ENCODE measurements at regions not wholly inside any gene's neighbourhood (a gene's known extent, or its start where the extent isn't known, plus 50 kb on each side); places are given as distances from the start of the nearest gene placed in this dataset.
"Not testable (repeated sequence)": the region's sequence is repeated elsewhere in the genome, so short reads cannot be mapped to it uniquely, and the experiment has no call there.

GRCh38 chr21:22818681-22819485 lies 1820.7 kb downstream of the NCAM2 start:
- H3K36me3 ChIP-seq (ENCODE audit: insufficient read depth, low read length); H3K9me3 ChIP-seq (ENCODE audit: control insufficient read depth, insufficient read depth, low read length); H3K9ac ChIP-seq (ENCODE audit: low read depth, low read length); H3K4me1 ChIP-seq (ENCODE audit: insufficient read depth, low read length): not testable (repeated sequence)

- Histone ChIP-seq H3K36me3 (ENCODE audit: insufficient read depth, low read length) (no peaks in the 10 kb centered on the region), H3K4me1 (ENCODE audit: insufficient read depth, low read length) (no peaks in the 10 kb centered on the region), H3K9me3 (ENCODE audit: control insufficient read depth, insufficient read depth, low read length) (no peaks in the 10 kb centered on the region), H3K9ac (ENCODE audit: low read depth, low read length) (no peak overlapping the region)
Measured at GRCh38 chr21:22827422-22827821, 1829.2 kb downstream of the NCAM2 start.

- Histone ChIP-seq H3K4me1 (ENCODE audit: insufficient read depth, low read length) (no peaks in the 10 kb centered on the region), H3K9me3 (ENCODE audit: control insufficient read depth, insufficient read depth, low read length) (peaks cover 12% of the 10 kb centered on the region; the same call in 1 of the 2 replicates), H3K9ac (ENCODE audit: low read depth, low read length) (no peak overlapping the region), H3K36me3 (ENCODE audit: insufficient read depth, low read length) (no peaks in the 10 kb centered on the region)
Measured at GRCh38 chr21:22842875-22843274, 1844.7 kb downstream of the NCAM2 start.

- Histone ChIP-seq H3K36me3 (ENCODE audit: insufficient read depth, low read length) (no peaks in the 10 kb centered on the region), H3K9me3 (ENCODE audit: control insufficient read depth, insufficient read depth, low read length) (no peaks in the 10 kb centered on the region), H3K4me1 (ENCODE audit: insufficient read depth, low read length) (no peaks in the 10 kb centered on the region), H3K9ac (ENCODE audit: low read depth, low read length) (no peak overlapping the region)
Measured at GRCh38 chr21:22855581-22855980, 1857.4 kb downstream of the NCAM2 start.

GRCh38 chr21:22871692-22872091 lies 1873.5 kb downstream of the NCAM2 start:
- no peaks in the 10 kb centered on the region for H3K9me3 ChIP-seq (ENCODE audit: control insufficient read depth, insufficient read depth, low read length)
- no peaks in the 10 kb centered on the region for H3K4me1 ChIP-seq (ENCODE audit: insufficient read depth, low read length)
- H3K36me3 ChIP-seq (ENCODE audit: insufficient read depth, low read length), result no peaks in the 10 kb centered on the region
- H3K9ac ChIP-seq (ENCODE audit: low read depth, low read length), result no peak overlapping the region

GRCh38 chr21:22880573-22880972 lies 1882.4 kb downstream of the NCAM2 start:
- Histone ChIP-seq H3K9ac (ENCODE audit: low read depth, low read length) (no peak overlapping the region), H3K36me3 (ENCODE audit: insufficient read depth, low read length) (no peaks in the 10 kb centered on the region), H3K9me3 (ENCODE audit: control insufficient read depth, insufficient read depth, low read length) (no peaks in the 10 kb centered on the region), H3K4me1 (ENCODE audit: insufficient read depth, low read length) (peaks cover 19% of the 10 kb centered on the region; the same call in 1 of the 2 replicates)

- Histone ChIP-seq H3K9me3 (ENCODE audit: control insufficient read depth, insufficient read depth, low read length) (no peaks in the 10 kb centered on the region), H3K36me3 (ENCODE audit: insufficient read depth, low read length) (no peaks in the 10 kb centered on the region)
Measured at GRCh38 chr21:22881131-22881530, 1882.9 kb downstream of the NCAM2 start.

GRCh38 chr21:22885079-22885478 lies 1886.9 kb downstream of the NCAM2 start:
- Histone ChIP-seq H3K9ac (ENCODE audit: low read depth, low read length) (peak overlapping the region; percentile 14; the same call in 1 of the 2 replicates), H3K4me1 (ENCODE audit: insufficient read depth, low read length) (peaks cover 19% of the 10 kb centered on the region; the same call in 1 of the 2 replicates), H3K9me3 (ENCODE audit: control insufficient read depth, insufficient read depth, low read length) (no peaks in the 10 kb centered on the region), H3K36me3 (ENCODE audit: insufficient read depth, low read length) (no peaks in the 10 kb centered on the region)

More at GRCh38 chr21:22881131-22881530, 1882.9 kb downstream of the NCAM2 start:
- Histone ChIP-seq H3K9ac (ENCODE audit: low read depth, low read length) (no peak overlapping the region), H3K4me1 (ENCODE audit: insufficient read depth, low read length) (peaks cover 19% of the 10 kb centered on the region; the same call in 1 of the 2 replicates)

GRCh38 chr21:22885614-22886013 lies 1887.4 kb downstream of the NCAM2 start:
- Histone ChIP-seq H3K9ac (ENCODE audit: low read depth, low read length) (no peak overlapping the region), H3K36me3 (ENCODE audit: insufficient read depth, low read length) (no peaks in the 10 kb centered on the region), H3K9me3 (ENCODE audit: control insufficient read depth, insufficient read depth, low read length) (no peaks in the 10 kb centered on the region), H3K4me1 (ENCODE audit: insufficient read depth, low read length) (peaks cover 19% of the 10 kb centered on the region; the same call in 1 of the 2 replicates)

- H3K4me1 ChIP-seq (ENCODE audit: insufficient read depth, low read length), result peaks cover 15% of the 10 kb centered on the region
- no peaks in the 10 kb centered on the region for H3K36me3 ChIP-seq (ENCODE audit: insufficient read depth, low read length)
- H3K9me3 ChIP-seq (ENCODE audit: control insufficient read depth, insufficient read depth, low read length), result no peaks in the 10 kb centered on the region
- no peak overlapping the region for H3K9ac ChIP-seq (ENCODE audit: low read depth, low read length)
Measured at GRCh38 chr21:22889445-22889844, 1891.2 kb downstream of the NCAM2 start.

- Histone ChIP-seq H3K36me3 (ENCODE audit: insufficient read depth, low read length) (no peaks in the 10 kb centered on the region), H3K9me3 (ENCODE audit: control insufficient read depth, insufficient read depth, low read length) (no peaks in the 10 kb centered on the region), H3K9ac (ENCODE audit: low read depth, low read length) (no peak overlapping the region), H3K4me1 (ENCODE audit: insufficient read depth, low read length) (peaks cover 5% of the 10 kb centered on the region)
Measured at GRCh38 chr21:22890656-22891055, 1892.4 kb downstream of the NCAM2 start.

GRCh38 chr21:22892028-22892427 lies 1893.8 kb downstream of the NCAM2 start:
- no peaks in the 10 kb centered on the region for H3K36me3 ChIP-seq (ENCODE audit: insufficient read depth, low read length)
- H3K9ac ChIP-seq (ENCODE audit: low read depth, low read length), result no peak overlapping the region
- H3K9me3 ChIP-seq (ENCODE audit: control insufficient read depth, insufficient read depth, low read length), result no peaks in the 10 kb centered on the region
- H3K4me1 ChIP-seq (ENCODE audit: insufficient read depth, low read length), result peaks cover 5% of the 10 kb centered on the region

- no peaks in the 10 kb centered on the region; the same call in 1 of the 2 replicates for H3K9me3 ChIP-seq (ENCODE audit: control insufficient read depth, insufficient read depth, low read length)
- peaks cover 5% of the 10 kb centered on the region for H3K4me1 ChIP-seq (ENCODE audit: insufficient read depth, low read length)
- H3K9ac ChIP-seq (ENCODE audit: low read depth, low read length), result no peak overlapping the region
- H3K36me3 ChIP-seq (ENCODE audit: insufficient read depth, low read length), result no peaks in the 10 kb centered on the region
Measured at GRCh38 chr21:22892740-22893139, 1894.5 kb downstream of the NCAM2 start.

- H3K9ac ChIP-seq (ENCODE audit: low read depth, low read length), result no peak overlapping the region
- H3K4me1 ChIP-seq (ENCODE audit: insufficient read depth, low read length), result no peaks in the 10 kb centered on the region
- no peaks in the 10 kb centered on the region for H3K36me3 ChIP-seq (ENCODE audit: insufficient read depth, low read length)
- no peaks in the 10 kb centered on the region; the same call in 1 of the 2 replicates for H3K9me3 ChIP-seq (ENCODE audit: control insufficient read depth, insufficient read depth, low read length)
Measured at GRCh38 chr21:22898051-22898665, 1899.9 kb downstream of the NCAM2 start.

- H3K4me1 ChIP-seq (ENCODE audit: insufficient read depth, low read length), result no peaks in the 10 kb centered on the region
- H3K9ac ChIP-seq (ENCODE audit: low read depth, low read length), result no peak overlapping the region
- no peaks in the 10 kb centered on the region for H3K36me3 ChIP-seq (ENCODE audit: insufficient read depth, low read length)
- no peaks in the 10 kb centered on the region; the same call in 1 of the 2 replicates for H3K9me3 ChIP-seq (ENCODE audit: control insufficient read depth, insufficient read depth, low read length)
Measured at GRCh38 chr21:22900490-22900889, 1902.3 kb downstream of the NCAM2 start.

Measured in ES-I3 (cell line).